ENCODE measurements at regions not wholly inside any gene's neighbourhood (a gene's known extent, or its start where the extent isn't known, plus 50 kb on each side); places are given as distances from the start of the nearest gene placed in this dataset.

GRCh38 chr11:19459240-19459639 lies 218.5 kb upstream of the E2F8 start:
- TF ChIP-seq CTCF (IDR thresholded peaks at IDR 0.05): no peak
- no peaks in the 10 kb centered on the region for H3K36me3 ChIP-seq
- no peak overlapping the region for H3K4me3 ChIP-seq
- no peaks in the 10 kb centered on the region for H3K27me3 ChIP-seq
- no peaks in the 10 kb centered on the region for H3K9me3 ChIP-seq
- DNase-seq (ENCODE audit: low spot score): no peak
- peaks cover 0 to 10% of the 10 kb centered on the region in 2 donors for H3K4me1 ChIP-seq
- no peak overlapping the region for H3K27ac ChIP-seq

- no peak overlapping the region for H3K4me3 ChIP-seq
- no peak overlapping the region for H3K27ac ChIP-seq
- H3K36me3 ChIP-seq: no peaks in the 10 kb centered on the region
- H3K27me3 ChIP-seq: no peaks in the 10 kb centered on the region
- H3K9me3 ChIP-seq: no peaks in the 10 kb centered on the region
- no peak for TF ChIP-seq CTCF (IDR thresholded peaks at IDR 0.05)
- DNase-seq (ENCODE audit: low spot score): no peak
- H3K4me1 ChIP-seq: peaks cover 0 to 10% of the 10 kb centered on the region in 2 donors
These were observed 218.0 kb upstream of the E2F8 start for GRCh38 chr11:19458721-19459120.

GRCh38 chr11:19458231-19458630 lies 217.5 kb upstream of the E2F8 start:
- no peak for TF ChIP-seq CTCF (IDR thresholded peaks at IDR 0.05)
- H3K9me3 ChIP-seq: no peaks in the 10 kb centered on the region
- no peak for DNase-seq (ENCODE audit: low spot score)
- H3K27me3 ChIP-seq: no peaks in the 10 kb centered on the region
- H3K4me1 ChIP-seq: peaks cover 0 to 10% of the 10 kb centered on the region in 2 donors
- H3K4me3 ChIP-seq: no peak overlapping the region
- H3K27ac ChIP-seq: no peak overlapping the region
- H3K36me3 ChIP-seq: no peaks in the 10 kb centered on the region

GRCh38 chr11:19455731-19456130 lies 215.0 kb upstream of the E2F8 start:
- H3K4me1 ChIP-seq: peaks cover 0 to 2% of the 10 kb centered on the region in 2 donors
- no peaks in the 10 kb centered on the region for H3K27me3 ChIP-seq
- H3K4me3 ChIP-seq: no peak overlapping the region
- H3K27ac ChIP-seq: no peak overlapping the region
- no peak for TF ChIP-seq CTCF (IDR thresholded peaks at IDR 0.05)
- H3K9me3 ChIP-seq: no peaks in the 10 kb centered on the region
- DNase-seq (ENCODE audit: low spot score): no peak
- no peaks in the 10 kb centered on the region for H3K36me3 ChIP-seq

GRCh38 chr11:19453651-19454257 lies 213.0 kb upstream of the E2F8 start:
- no peaks in the 10 kb centered on the region for H3K4me1 ChIP-seq
- H3K4me3 ChIP-seq: no peak overlapping the region
- no peaks in the 10 kb centered on the region for H3K27me3 ChIP-seq
- H3K27ac ChIP-seq: no peak overlapping the region
- no peak for TF ChIP-seq CTCF (IDR thresholded peaks at IDR 0.05)
- no peaks in the 10 kb centered on the region for H3K9me3 ChIP-seq
- no peaks in the 10 kb centered on the region for H3K36me3 ChIP-seq
- DNase-seq (ENCODE audit: low spot score): peak; percentile 83

GRCh38 chr11:19451609-19452008 lies 210.9 kb upstream of the E2F8 start:
- Histone ChIP-seq H3K36me3 (no peaks in the 10 kb centered on the region), H3K9me3 (no peaks in the 10 kb centered on the region), H3K4me3 (no peak overlapping the region), H3K4me1 (no peaks in the 10 kb centered on the region), H3K27me3 (no peaks in the 10 kb centered on the region), H3K27ac (no peak overlapping the region)
- no peak for TF ChIP-seq CTCF (IDR thresholded peaks at IDR 0.05)
- DNase-seq (ENCODE audit: low spot score): peak; percentile 26

Measured in right atrium auricular region (tissue), 2 donors.